RWPE1 (cell line): ENCODE measurements at regions not wholly inside any gene's neighbourhood (a gene's known extent, or its start where the extent isn't known, plus 50 kb on each side); places are given as distances from the start of the nearest gene placed in this dataset.
A peak's percentile ranks its signal among the peaks of the same experiment; 100 is the strongest.

Experiments used
- CTCF ChIA-PET: fragments of 350-600 bp; sonication (Branson Sonifier 250); formaldehyde crosslinking; extraction: SDS; loops from one replicate; lab custom pipeline; 2021; lab: Yijun Ruan, JAX
- POLR2A ChIA-PET: fragments of 400-600 bp; formaldehyde crosslinking; extraction: SDS; loops from one replicate; lab custom pipeline; 2020; ENCODE audit warnings: antibody characterized with exemption; ENCODE audit not compliant: low non-redundant PET; lab: Yijun Ruan, JAX
- DNase-seq: peaks from one replicate; pipeline ENCODE4 v3.0.0; 2012; ENCODE audit warnings: low spot score
- H3K27ac ChIP-seq: fragments of 450-650 bp; 2 replicates; pipeline ENCODE4 v1.5.1; 2017
- CTCF ChIP-seq: fragments of 450-650 bp; conservative IDR thresholded peaks from 2 replicates; pipeline ENCODE4 v1.5.1; 2017; ENCODE audit warnings: low read depth, mild to moderate bottlenecking

- no peak for DNase-seq
- peak overlapping the region; percentile 95 for H3K27ac ChIP-seq
- no peak for TF ChIP-seq CTCF
- POLR2A ChIA-PET: no interaction called here
- CTCF ChIA-PET: no interaction called here
These were observed 107.6 kb downstream of the TES start for GRCh38 chr7:116317907-116318306.

GRCh38 chr7:116322541-116322940 is 112.2 kb downstream of the TES start:
- no peak for TF ChIP-seq CTCF
- DNase-seq: no peak
- H3K27ac ChIP-seq: no peak overlapping the region
- CTCF ChIA-PET: no interaction called here
- POLR2A ChIA-PET: no interaction called here

- POLR2A ChIA-PET: no interaction called here
- DNase-seq: no peak
- CTCF ChIA-PET: no interaction called here
These were observed 114.2 kb downstream of the TES start for GRCh38 chr7:116324582-116324981.

GRCh38 chr7:116325517-116325916 is 115.2 kb downstream of the TES start:
- ChIA-PET CTCF (no interaction called here), POLR2A (no interaction called here)
- TF ChIP-seq CTCF: no peak
- no peak overlapping the region for H3K27ac ChIP-seq
- no peak for DNase-seq

More at GRCh38 chr7:116324582-116324981, 114.2 kb downstream of the TES start:
- TF ChIP-seq CTCF: no peak
- no peak overlapping the region for H3K27ac ChIP-seq

- no peak for DNase-seq
- ChIA-PET CTCF (interaction anchor here (0.6 kb wide), 1 partner anchor 77 kb away, joined by 4 read pairs; no protein-coding TSS in a partner anchor), POLR2A (no interaction called here)
- no peak for TF ChIP-seq CTCF
- H3K27ac ChIP-seq: no peak overlapping the region
These were observed 116.8 kb downstream of the TES start for GRCh38 chr7:116327135-116327534.

- TF ChIP-seq CTCF: no peak
- POLR2A ChIA-PET: no interaction called here
- CTCF ChIA-PET: interaction anchor here (0.6 to 0.7 kb wide), 2 partner anchors 12 to 77 kb away, joined by 4 read pairs; no protein-coding TSS in a partner anchor
- H3K27ac ChIP-seq: no peak overlapping the region
- DNase-seq: no peak
These were observed 117.4 kb downstream of the TES start for GRCh38 chr7:116327752-116328151.
